OCI-LY1 (cell line): ENCODE measurements at regions not wholly inside any gene's neighbourhood (a gene's known extent, or its start where the extent isn't known, plus 50 kb on each side); places are given as distances from the start of the nearest gene placed in this dataset.

Source experiments
- H2AFZ ChIP-seq: fragments of 200-600 bp; sonication (generic), shearing (Covaris generic); 2 replicates; pipeline ENCODE4 v1.6.0; 2014; ENCODE audit warnings: antibody characterized with exemption, mild to moderate bottlenecking, low read length
- H3F3A ChIP-seq: fragments of 200-600 bp; sonication (generic), shearing (Covaris generic); 2 replicates; pipeline ENCODE4 v1.6.0; 2014; ENCODE audit warnings: mild to moderate bottlenecking, antibody characterized with exemption, low read length, moderate library complexity; ENCODE audit not compliant: insufficient read depth
- H3K27ac ChIP-seq: fragments of 200-600 bp; sonication (generic); 2 replicates; pipeline ENCODE4 v1.5.1; 2014; ENCODE audit warnings: low read length, mixed run types, mild to moderate bottlenecking, low read depth; ENCODE audit not compliant: poor library complexity, severe bottlenecking
- H3K27me3 ChIP-seq: fragments of 200-600 bp; sonication (generic); 2 replicates; pipeline ENCODE4 v1.6.0; 2014; ENCODE audit warnings: antibody characterized with exemption, mild to moderate bottlenecking, low read length, moderate library complexity; ENCODE audit not compliant: insufficient read depth
- H3K36me3 ChIP-seq: fragments of 200-600 bp; sonication (generic); 2 replicates; pipeline ENCODE4 v1.6.1; 2014; ENCODE audit warnings: mild to moderate bottlenecking, antibody characterized with exemption, low read length, moderate library complexity, mixed read lengths; ENCODE audit not compliant: insufficient read depth
- H3K4me1 ChIP-seq: fragments of 200-600 bp; sonication (generic); 2 replicates; pipeline ENCODE4 v1.5.1; 2014; ENCODE audit warnings: mild to moderate bottlenecking, low read length, moderate library complexity; ENCODE audit not compliant: insufficient read depth, severe bottlenecking
- H3K4me2 ChIP-seq: fragments of 200-600 bp; sonication (generic), shearing (Covaris generic); 2 replicates; pipeline ENCODE4 v1.6.1; 2014; ENCODE audit warnings: low read length
- H3K4me3 ChIP-seq: fragments of 200-600 bp; sonication (generic); 2 replicates; pipeline ENCODE4 v1.5.1; 2014; ENCODE audit warnings: low read length, low read depth, mild to moderate bottlenecking, mixed read lengths; ENCODE audit not compliant: poor library complexity, severe bottlenecking
- H3K79me2 ChIP-seq: fragments of 200-600 bp; shearing (Covaris generic); 2 replicates; pipeline ENCODE4 v1.6.1; 2016; ENCODE audit warnings: mixed run types, low read length, mixed read lengths; ENCODE audit not compliant: insufficient read depth
- H3K9ac ChIP-seq: fragments of 200-600 bp; sonication (generic), shearing (Covaris generic); 2 replicates; pipeline ENCODE4 v1.6.1; 2014; ENCODE audit warnings: mild to moderate bottlenecking, low read length, mixed read lengths
- H3K9me2 ChIP-seq: fragments of 200-600 bp; sonication (generic), shearing (Covaris generic); 2 replicates; pipeline ENCODE4 v1.6.1; 2014; ENCODE audit warnings: low read depth, mild to moderate bottlenecking, low read length, mixed read lengths
- H3K9me3 ChIP-seq: fragments of 200-600 bp; shearing (Covaris generic); 2 replicates; pipeline ENCODE4 v1.6.1; 2014; ENCODE audit warnings: low read length, mixed read lengths
- H4K20me1 ChIP-seq: fragments of 200-600 bp; sonication (generic), shearing (Covaris generic); 2 replicates; pipeline ENCODE4 v1.6.0; 2016; ENCODE audit warnings: mild to moderate bottlenecking, low read length; ENCODE audit not compliant: insufficient read depth
- EZH2 ChIP-seq: fragments of 200-600 bp; sonication (generic), shearing (Covaris generic); IDR thresholded peaks from 2 replicates; pipeline ENCODE4 v1.8.0; 2017; ENCODE audit warnings: borderline replicate concordance, mixed run types, mild to moderate bottlenecking, antibody characterized with exemption, low read length, moderate library complexity, mixed read lengths
- TF ChIP-seq, protein P1 (sequence below): fragments of 200-600 bp; sonication (generic), shearing (Covaris generic); IDR thresholded peaks from 2 replicates; pipeline ENCODE4 v1.5.1; 2017; ENCODE audit warnings: mild to moderate bottlenecking, antibody characterized with exemption, low read length, moderate library complexity, mixed read lengths

DNA sequence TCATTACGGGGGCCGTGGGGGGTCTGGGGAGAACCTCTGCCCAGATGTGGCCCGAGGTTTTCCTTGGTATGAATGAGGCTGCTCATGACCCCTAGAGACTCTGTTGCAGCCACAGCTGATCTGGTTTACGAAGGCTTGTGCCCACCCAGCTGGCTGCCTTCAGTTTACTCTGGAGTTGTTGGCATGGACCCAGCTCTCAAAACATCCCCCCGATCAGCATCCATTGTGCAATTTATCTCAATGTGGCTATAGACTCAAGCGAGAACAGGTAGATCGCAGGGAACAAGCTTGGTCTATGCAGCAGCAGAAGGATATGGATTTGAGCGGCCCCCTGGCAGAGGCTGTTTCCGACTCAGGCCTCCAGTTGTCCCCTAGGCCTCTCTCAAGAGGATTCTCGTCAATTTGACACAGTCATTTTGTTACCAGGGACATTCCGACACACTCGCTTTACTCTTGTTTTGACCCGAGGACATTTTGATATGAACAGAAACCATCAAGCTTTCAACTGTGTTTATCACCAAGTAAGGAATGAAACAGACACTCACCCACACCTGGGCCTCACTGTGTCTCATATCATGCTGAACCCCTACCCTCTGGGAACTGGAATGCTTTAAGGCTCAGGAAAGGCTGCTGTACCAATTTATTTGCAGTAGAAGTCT, 161.5 kb downstream of the KATNAL1 start:
- Histone ChIP-seq H3K27me3 (peaks cover 30% of the 10 kb centered on the region), H3K79me2 (no peaks in the 10 kb centered on the region), H3F3A (no peaks in the 10 kb centered on the region), H3K9ac (no peak overlapping the region), H3K4me2 (no peak overlapping the region), H3K36me3 (peaks cover 3% of the 10 kb centered on the region; the same call in 1 of the 2 replicates), H4K20me1 (no peaks in the 10 kb centered on the region), H3K4me1 (no peaks in the 10 kb centered on the region), H3K27ac (no peak overlapping the region), H3K9me3 (0 out of 2 replicates have a peak, but pooled peaks cover 3% of the 10 kb centered on the region), H2AFZ (no peak overlapping the region), H3K9me2 (no peaks in the 10 kb centered on the region), H3K4me3 (no peak overlapping the region)
- no peak for TF ChIP-seq EZH2

DNA sequence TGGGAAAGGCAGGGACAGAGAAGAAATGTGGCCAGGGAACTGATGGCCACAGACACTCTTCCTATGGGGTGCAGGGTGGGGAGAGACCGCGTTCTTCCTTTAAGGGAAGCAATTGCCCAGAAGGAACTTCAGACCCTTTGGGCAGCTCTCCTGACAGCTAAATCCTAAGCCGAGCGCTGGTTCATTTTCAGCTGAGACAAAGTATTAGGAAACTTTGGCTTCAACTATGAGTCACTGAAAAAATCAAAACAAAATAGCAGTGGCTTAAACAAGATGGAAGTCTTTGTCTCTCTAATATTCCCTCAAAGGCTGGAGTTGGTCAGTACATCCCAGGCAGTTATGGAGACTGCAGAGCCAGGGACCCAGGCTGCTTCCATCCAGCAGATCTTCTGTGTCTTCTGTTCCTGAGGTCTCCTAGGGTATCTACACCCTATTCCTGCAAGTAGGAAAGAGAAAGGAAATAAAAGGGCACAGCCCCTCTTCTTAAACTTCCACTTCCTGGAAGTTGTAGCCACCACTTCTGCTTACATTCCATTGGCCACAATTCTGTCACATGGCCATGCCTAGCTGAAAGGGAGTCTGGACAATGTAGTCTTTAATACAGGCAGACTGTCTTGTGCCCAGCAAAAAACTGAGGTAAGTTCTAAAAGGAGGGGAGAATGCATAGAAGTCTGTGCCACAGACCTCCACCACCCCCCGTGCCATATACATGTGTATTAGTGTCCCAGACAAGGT, 163.5 kb downstream of the KATNAL1 start:
- H3K27ac ChIP-seq: no peak overlapping the region
- H3K4me1 ChIP-seq: no peaks in the 10 kb centered on the region
- H3K36me3 ChIP-seq: peaks cover 3% of the 10 kb centered on the region; the same call in 1 of the 2 replicates
- 0 out of 2 replicates have a peak, but pooled peaks cover 3% of the 10 kb centered on the region for H3K9me3 ChIP-seq
- no peak overlapping the region for H3K4me2 ChIP-seq
- no peak overlapping the region for H3K4me3 ChIP-seq
- H3K79me2 ChIP-seq: no peaks in the 10 kb centered on the region
- H3K27me3 ChIP-seq: peaks cover 30% of the 10 kb centered on the region
- H4K20me1 ChIP-seq: no peaks in the 10 kb centered on the region
- TF ChIP-seq EZH2: no peak
- TF ChIP-seq, protein P1, sequence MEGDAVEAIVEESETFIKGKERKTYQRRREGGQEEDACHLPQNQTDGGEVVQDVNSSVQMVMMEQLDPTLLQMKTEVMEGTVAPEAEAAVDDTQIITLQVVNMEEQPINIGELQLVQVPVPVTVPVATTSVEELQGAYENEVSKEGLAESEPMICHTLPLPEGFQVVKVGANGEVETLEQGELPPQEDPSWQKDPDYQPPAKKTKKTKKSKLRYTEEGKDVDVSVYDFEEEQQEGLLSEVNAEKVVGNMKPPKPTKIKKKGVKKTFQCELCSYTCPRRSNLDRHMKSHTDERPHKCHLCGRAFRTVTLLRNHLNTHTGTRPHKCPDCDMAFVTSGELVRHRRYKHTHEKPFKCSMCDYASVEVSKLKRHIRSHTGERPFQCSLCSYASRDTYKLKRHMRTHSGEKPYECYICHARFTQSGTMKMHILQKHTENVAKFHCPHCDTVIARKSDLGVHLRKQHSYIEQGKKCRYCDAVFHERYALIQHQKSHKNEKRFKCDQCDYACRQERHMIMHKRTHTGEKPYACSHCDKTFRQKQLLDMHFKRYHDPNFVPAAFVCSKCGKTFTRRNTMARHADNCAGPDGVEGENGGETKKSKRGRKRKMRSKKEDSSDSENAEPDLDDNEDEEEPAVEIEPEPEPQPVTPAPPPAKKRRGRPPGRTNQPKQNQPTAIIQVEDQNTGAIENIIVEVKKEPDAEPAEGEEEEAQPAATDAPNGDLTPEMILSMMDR: no peak
- no peak overlapping the region for H2AFZ ChIP-seq
- no peak overlapping the region for H3K9ac ChIP-seq
- no peaks in the 10 kb centered on the region for H3K9me2 ChIP-seq
- no peaks in the 10 kb centered on the region for H3F3A ChIP-seq

DNA sequence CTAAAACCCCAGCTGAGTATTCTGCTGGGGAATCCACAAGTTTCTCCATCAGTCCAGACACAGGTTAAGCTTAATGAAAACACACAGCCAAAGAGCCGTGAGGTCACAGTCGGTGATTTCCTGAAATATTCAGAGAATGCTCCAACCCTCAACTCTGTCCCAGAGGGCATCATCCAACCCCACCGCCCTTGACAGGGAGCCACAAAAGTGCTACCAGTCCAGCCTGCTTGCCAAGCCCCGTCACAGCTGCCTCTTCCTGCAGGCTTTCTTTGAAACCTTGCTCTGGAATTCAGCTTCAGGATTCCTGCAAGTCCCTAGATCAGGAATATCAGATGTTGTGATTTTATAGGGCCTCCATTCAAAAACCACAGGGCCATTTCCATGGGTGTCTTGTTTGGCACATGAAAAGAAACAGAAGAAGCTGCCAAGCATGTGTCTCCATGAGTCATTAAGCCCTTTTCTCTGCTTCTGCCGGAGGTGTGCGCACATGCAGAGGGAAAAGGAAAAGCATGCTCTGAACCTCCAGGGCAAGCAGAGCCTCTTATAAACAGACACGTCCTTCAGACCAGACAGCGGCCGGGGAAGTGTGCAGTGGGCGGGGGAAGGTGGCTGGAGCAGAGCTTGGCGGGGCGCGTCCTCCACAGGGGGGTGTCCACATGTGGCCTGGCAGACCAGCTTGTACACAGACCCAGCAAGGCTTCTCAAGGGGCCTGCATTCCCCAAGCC, 164.7 kb downstream of the KATNAL1 start:
- Histone ChIP-seq H3K9me3 (0 out of 2 replicates have a peak, but pooled peaks cover 3% of the 10 kb centered on the region), H3K27me3 (peaks cover 30% of the 10 kb centered on the region), H3K4me2 (no peak overlapping the region), H3K79me2 (no peaks in the 10 kb centered on the region), H3K27ac (no peak overlapping the region), H3K4me1 (no peaks in the 10 kb centered on the region), H3K36me3 (peaks cover 3% of the 10 kb centered on the region; the same call in 1 of the 2 replicates), H4K20me1 (no peaks in the 10 kb centered on the region), H2AFZ (no peak overlapping the region), H3K9me2 (no peaks in the 10 kb centered on the region), H3K9ac (no peak overlapping the region), H3F3A (no peaks in the 10 kb centered on the region), H3K4me3 (no peak overlapping the region)
- TF ChIP-seq EZH2: no peak
- TF ChIP-seq, protein P1: no peak
